AG09319 (cell line): ENCODE measurements at regions not wholly inside any gene's neighbourhood (a gene's known extent, or its start where the extent isn't known, plus 50 kb on each side); places are given as distances from the start of the nearest gene placed in this dataset.

Experiments
- DNase-seq: peaks from one replicate; pipeline ENCODE4 v3.0.0-alpha.2; 2010; ENCODE audit warnings: low read depth; ENCODE audit errors: extremely low read depth
- TF ChIP-seq, protein P1 (sequence below): IDR thresholded peaks from 2 replicates; pipeline ENCODE4 v1.5.1; 2011; ENCODE audit warnings: low read depth, mild to moderate bottlenecking, inconsistent platforms, low read length, moderate library complexity

DNA sequence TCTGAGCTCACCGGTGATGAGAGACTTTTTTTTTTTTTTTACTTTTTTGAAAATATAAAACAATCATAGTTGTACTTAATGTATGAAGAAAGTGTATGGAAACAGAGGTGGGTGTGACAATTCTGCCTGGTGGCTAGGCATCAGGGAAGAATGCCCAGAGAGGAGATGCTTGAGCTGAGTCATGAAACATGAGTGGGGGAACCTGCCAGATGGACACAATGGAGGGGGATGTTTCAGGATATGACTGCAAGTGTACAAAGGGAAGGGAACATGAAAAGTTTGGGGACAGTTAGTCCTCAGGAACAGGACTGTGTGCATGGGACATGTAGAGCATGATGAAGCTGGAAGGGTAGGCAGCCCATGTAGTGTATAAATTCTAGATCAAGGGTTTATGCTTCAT is 274.2 kb upstream of the E2F7 start:
- TF ChIP-seq, protein P1, sequence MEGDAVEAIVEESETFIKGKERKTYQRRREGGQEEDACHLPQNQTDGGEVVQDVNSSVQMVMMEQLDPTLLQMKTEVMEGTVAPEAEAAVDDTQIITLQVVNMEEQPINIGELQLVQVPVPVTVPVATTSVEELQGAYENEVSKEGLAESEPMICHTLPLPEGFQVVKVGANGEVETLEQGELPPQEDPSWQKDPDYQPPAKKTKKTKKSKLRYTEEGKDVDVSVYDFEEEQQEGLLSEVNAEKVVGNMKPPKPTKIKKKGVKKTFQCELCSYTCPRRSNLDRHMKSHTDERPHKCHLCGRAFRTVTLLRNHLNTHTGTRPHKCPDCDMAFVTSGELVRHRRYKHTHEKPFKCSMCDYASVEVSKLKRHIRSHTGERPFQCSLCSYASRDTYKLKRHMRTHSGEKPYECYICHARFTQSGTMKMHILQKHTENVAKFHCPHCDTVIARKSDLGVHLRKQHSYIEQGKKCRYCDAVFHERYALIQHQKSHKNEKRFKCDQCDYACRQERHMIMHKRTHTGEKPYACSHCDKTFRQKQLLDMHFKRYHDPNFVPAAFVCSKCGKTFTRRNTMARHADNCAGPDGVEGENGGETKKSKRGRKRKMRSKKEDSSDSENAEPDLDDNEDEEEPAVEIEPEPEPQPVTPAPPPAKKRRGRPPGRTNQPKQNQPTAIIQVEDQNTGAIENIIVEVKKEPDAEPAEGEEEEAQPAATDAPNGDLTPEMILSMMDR = no peak
- peak; percentile 36 for DNase-seq

DNA sequence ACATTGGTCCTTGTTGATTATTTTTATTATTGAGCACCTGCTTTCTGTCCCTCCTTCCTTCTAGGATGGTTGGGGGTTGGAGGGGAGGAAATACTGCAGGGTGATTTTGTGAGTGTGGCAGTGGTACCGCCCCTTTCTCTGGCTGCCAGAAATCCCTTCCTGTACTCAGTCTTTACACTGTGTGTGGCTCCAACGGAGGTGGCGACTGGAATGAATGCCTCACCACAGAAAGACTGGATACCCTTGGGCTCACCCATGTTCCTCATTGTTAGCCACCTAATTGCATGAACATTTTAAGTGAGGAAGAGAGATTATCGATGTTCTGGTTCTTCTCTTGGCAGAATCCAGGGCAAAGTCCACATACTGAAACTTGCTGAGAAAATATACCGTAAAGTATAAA is 272.0 kb upstream of the E2F7 start:
- no peak for DNase-seq
- TF ChIP-seq, protein P1 = no peak

DNA sequence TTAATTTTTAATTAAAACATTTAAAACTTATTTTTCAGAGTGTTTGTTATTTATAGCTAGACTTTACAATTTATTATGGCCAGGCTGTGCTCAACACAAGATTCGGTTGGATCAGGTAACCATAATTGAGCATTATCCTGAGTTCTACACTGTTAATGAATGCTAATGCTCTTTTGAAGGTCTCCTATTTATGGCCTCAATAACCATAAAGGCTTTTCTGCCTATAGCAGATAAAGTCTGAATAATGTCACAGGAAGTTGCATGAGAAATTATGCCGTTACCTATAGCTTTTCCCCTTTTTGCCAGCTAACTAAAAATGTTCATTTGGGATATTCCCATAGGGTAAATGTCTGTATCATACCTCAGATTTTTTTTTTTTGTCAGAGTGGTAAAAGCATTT is 269.4 kb upstream of the E2F7 start:
- TF ChIP-seq, protein P1 = no peak
- no peak for DNase-seq

DNA sequence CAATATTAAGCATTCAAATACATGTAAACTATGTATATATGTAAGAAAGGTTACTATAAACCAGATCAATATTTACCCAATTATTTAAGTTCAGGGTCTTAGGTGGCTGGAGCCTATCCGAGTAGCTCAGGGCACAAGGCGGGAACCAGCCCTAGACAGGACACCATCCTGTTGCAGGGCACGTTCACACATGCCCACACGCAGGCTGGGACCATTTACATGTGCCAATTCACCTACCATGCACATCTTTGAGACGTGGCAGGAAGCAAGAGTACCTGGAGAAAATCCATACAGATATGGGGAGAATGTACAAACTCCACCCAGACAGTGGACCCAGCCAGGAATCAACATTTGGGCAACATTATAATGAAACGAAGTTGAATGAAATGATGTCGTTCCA is 263.0 kb upstream of the E2F7 start:
- TF ChIP-seq, protein P1 = no peak
- no peak for DNase-seq

DNA sequence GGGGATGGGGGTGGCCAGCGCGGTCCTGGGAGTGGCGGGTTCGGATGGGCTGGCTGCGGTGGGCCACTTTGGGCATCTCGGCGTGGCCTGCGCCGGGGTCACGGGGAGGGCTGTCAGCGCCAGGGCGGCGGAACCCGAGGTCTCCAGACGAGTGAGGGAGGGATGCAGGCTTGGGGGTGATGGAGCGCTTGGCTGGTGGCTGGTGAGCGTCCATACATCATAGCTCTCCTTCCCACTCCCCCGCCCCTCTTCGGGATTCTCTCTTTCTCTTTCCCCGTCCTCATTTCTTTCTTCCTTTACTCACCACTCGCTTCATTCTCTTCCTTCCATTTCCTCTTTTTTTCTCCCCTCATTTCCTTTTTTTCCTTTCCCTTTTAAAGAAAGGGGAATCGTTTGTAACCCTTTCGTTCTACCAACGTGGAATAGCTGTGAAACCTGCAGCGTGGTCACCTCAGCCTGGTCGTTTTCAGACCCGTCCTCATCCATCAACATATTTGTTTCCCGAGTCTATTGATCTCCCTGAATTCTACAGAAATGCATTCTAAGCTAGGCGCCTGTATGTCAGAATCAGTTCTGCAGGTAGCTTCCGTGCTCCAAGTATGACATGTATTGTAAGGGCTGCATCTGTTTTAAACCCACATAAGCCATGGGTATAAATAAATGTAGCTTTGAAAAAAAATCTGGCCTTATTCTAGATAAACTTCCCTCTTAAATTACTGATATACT is 260.3 kb upstream of the E2F7 start:
- TF ChIP-seq, protein P1 = no peak
- DNase-seq = no peak

DNA sequence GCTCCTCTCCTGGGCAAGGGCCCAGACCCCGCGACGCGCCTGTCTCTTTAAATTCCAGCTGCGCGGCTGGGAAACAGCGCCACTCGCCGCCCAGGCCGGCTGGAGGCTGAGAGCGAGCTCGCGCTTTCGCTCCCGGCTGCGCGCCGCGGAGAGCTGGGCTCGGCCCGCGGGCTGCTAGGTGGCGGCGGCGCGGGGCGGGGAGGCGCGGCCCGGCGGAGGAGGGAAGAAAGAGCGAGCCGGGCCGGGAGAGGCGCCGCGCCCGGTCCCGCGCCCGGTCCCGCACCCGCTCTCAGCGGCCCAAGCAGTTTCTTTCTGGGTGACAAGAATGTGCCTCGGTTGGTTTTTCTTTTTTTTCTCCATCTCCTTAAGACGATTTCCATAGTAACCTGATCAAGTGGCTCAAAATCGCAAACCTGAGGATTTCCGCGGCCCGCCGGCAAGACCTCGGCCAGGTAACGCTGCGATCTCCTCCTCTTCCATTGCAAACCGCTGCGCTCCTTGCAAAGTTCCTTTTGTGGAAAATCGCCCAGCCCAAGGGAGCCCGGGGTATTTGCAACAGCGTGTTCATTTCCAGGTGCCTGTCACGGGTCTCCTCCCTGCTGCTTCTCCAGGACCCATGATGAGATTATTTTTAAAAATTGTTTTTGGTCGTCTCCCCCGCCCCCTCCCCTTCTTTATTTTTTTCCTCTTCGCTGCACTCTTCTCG is 259.5 kb upstream of the E2F7 start:
- TF ChIP-seq, protein P1 = peak; percentile 63
- peak; percentile 35 for DNase-seq

DNA sequence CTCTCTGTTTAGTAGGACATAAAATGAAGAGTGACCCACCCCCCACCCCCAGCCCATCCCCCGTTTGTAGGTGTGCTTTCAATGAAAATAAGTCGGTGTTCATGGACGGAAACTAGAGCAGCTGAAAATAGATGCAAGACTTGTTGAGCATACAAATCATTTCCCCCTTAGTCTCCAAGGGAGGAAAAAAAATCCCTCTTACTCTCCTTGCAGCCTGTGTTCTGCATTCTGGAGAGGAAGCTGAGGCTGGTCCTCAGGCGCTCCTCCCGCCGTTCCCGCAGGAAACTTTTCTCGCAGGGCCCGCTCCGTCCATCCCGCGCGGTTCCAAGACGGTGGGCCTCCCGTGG is 259.0 kb upstream of the E2F7 start:
- TF ChIP-seq, protein P1 = no peak
- DNase-seq = no peak
